ENCODE measurements at regions not wholly inside any gene's neighbourhood (a gene's known extent, or its start where the extent isn't known, plus 50 kb on each side); places are given as distances from the start of the nearest gene placed in this dataset.

GRCh38 chr16:85501900-85502299 is 111.2 kb upstream of the GSE1 start:
- no peak for DNase-seq

- DNase-seq: no peak
Measured at GRCh38 chr16:85502357-85502756, 110.8 kb upstream of the GSE1 start.

GRCh38 chr16:85503679-85504231 is 109.4 kb upstream of the GSE1 start:
- DNase-seq: no peak

- no peak for DNase-seq
Measured at GRCh38 chr16:85504242-85504641, 108.9 kb upstream of the GSE1 start.

- no peak for DNase-seq
Measured at GRCh38 chr16:85505794-85506634, 107.1 kb upstream of the GSE1 start.

- DNase-seq: no peak
Measured at GRCh38 chr16:85506635-85506911, 106.5 kb upstream of the GSE1 start.

GRCh38 chr16:85507342-85507741 is 105.8 kb upstream of the GSE1 start:
- no peak for DNase-seq

GRCh38 chr16:85508388-85508787 is 104.7 kb upstream of the GSE1 start:
- DNase-seq: no peak

GRCh38 chr16:85508993-85509392 is 104.1 kb upstream of the GSE1 start:
- no peak for DNase-seq

- no peak for DNase-seq
Measured at GRCh38 chr16:85510041-85510659, 103.0 kb upstream of the GSE1 start.

GRCh38 chr16:85511938-85512807 is 100.9 kb upstream of the GSE1 start:
- no peak for DNase-seq

GRCh38 chr16:85512808-85513115 is 100.4 kb upstream of the GSE1 start:
- DNase-seq: no peak

- DNase-seq: no peak
Measured at GRCh38 chr16:85513180-85513579, 99.9 kb upstream of the GSE1 start.

- no peak for DNase-seq
Measured at GRCh38 chr16:85513649-85514048, 99.5 kb upstream of the GSE1 start.

GRCh38 chr16:85514295-85514597 is 98.9 kb upstream of the GSE1 start:
- DNase-seq: peak; percentile 54

- peak; percentile 62 for DNase-seq
Measured at GRCh38 chr16:85514598-85515318, 98.4 kb upstream of the GSE1 start.

- no peak for DNase-seq
Measured at GRCh38 chr16:85515319-85515745, 97.8 kb upstream of the GSE1 start.

- DNase-seq: no peak
Measured at GRCh38 chr16:85515830-85516397, 97.2 kb upstream of the GSE1 start.

- DNase-seq: no peak
Measured at GRCh38 chr16:85517154-85517553, 96.0 kb upstream of the GSE1 start.

- no peak for DNase-seq
Measured at GRCh38 chr16:85517563-85518179, 95.5 kb upstream of the GSE1 start.

- no peak for DNase-seq
Measured at GRCh38 chr16:85518398-85519049, 94.6 kb upstream of the GSE1 start.

Data from hindlimb muscle (tissue), 1 donor.